D341Med (cell line): ENCODE measurements at regions not wholly inside any gene's neighbourhood (a gene's known extent, or its start where the extent isn't known, plus 50 kb on each side); places are given as distances from the start of the nearest gene placed in this dataset.
"Not testable (repeated sequence)": the region's sequence is repeated elsewhere in the genome, so short reads cannot be mapped to it uniquely, and the experiment has no call there.

Source experiments
- DNase-seq: peaks from one replicate; pipeline ENCODE4 v3.0.0; 2012; ENCODE audit warnings: low spot score

- no peak for DNase-seq
These were observed 986.5 kb downstream of the TDRD15 start for GRCh38 chr2:22110244-22110651.

- DNase-seq: no peak
These were observed 1000.2 kb downstream of the TDRD15 start for GRCh38 chr2:22124003-22124402.

- no peak for DNase-seq
These were observed 1002.3 kb downstream of the TDRD15 start for GRCh38 chr2:22126106-22126505.

- DNase-seq: no peak
These were observed 1003.2 kb downstream of the TDRD15 start for GRCh38 chr2:22126978-22127377.

- no peak for DNase-seq
These were observed 1010.7 kb downstream of the TDRD15 start for GRCh38 chr2:22134421-22134820.

GRCh38 chr2:22136446-22136845, 1012.7 kb downstream of the TDRD15 start:
- no peak for DNase-seq

GRCh38 chr2:22143840-22144239, 1020.1 kb downstream of the TDRD15 start:
- DNase-seq: no peak

- DNase-seq: no peak
These were observed 1030.3 kb downstream of the TDRD15 start for GRCh38 chr2:22153931-22154613.

- not testable (repeated sequence) for DNase-seq
These were observed 1032.9 kb downstream of the TDRD15 start for GRCh38 chr2:22156661-22157060.

- DNase-seq: no peak
These were observed 1043.5 kb downstream of the TDRD15 start for GRCh38 chr2:22167256-22167655.

GRCh38 chr2:22175003-22175402, 1051.2 kb downstream of the TDRD15 start:
- DNase-seq: no peak

- DNase-seq: no peak
These were observed 1061.5 kb downstream of the TDRD15 start for GRCh38 chr2:22185251-22185650.

- DNase-seq: not testable (repeated sequence)
These were observed 1062.6 kb downstream of the TDRD15 start for GRCh38 chr2:22186261-22186828.

GRCh38 chr2:22189893-22190480, 1066.2 kb downstream of the TDRD15 start:
- no peak for DNase-seq

- no peak for DNase-seq
These were observed 1070.5 kb downstream of the TDRD15 start for GRCh38 chr2:22194218-22194617.

GRCh38 chr2:22196806-22197205, 1073.0 kb downstream of the TDRD15 start:
- DNase-seq: no peak

GRCh38 chr2:22198381-22199283, 1074.9 kb downstream of the TDRD15 start:
- no peak for DNase-seq

- no peak for DNase-seq
These were observed 1076.2 kb downstream of the TDRD15 start for GRCh38 chr2:22199994-22200393.

GRCh38 chr2:22209545-22209944, 1085.8 kb downstream of the TDRD15 start:
- DNase-seq: no peak

- no peak for DNase-seq
These were observed 1089.5 kb downstream of the TDRD15 start for GRCh38 chr2:22213237-22213636.

GRCh38 chr2:22215517-22215916, 1091.7 kb downstream of the TDRD15 start:
- DNase-seq: no peak

- no peak for DNase-seq
These were observed 1094.1 kb downstream of the TDRD15 start for GRCh38 chr2:22217881-22218280.

- no peak for DNase-seq
These were observed 1097.2 kb downstream of the TDRD15 start for GRCh38 chr2:22221006-22221405.
